H1 (cell line): ENCODE measurements at regions not wholly inside any gene's neighbourhood (a gene's known extent, or its start where the extent isn't known, plus 50 kb on each side); places are given as distances from the start of the nearest gene placed in this dataset.

Experiments used
- CTCF ChIA-PET: fragments of 300-600 bp; sonication (Branson Sonifier 250); formaldehyde crosslinking; loops from one replicate; lab custom pipeline; 2021; ENCODE audit not compliant: partially characterized antibody; lab: Charles Lee
- POLR2A ChIA-PET: fragments of 300-600 bp; sonication (Branson Sonifier 250); formaldehyde crosslinking; loops from one replicate; lab custom pipeline; 2021; ENCODE audit warnings: inconsistent platforms; ENCODE audit not compliant: partially characterized antibody; lab: Charles Lee
- DNase-seq, 2 experiments: peaks; one replicate each; pipeline versions ENCODE4 v3.0.0 to v3.0.0-alpha.2; 2010 to 2022; ENCODE audit warnings: low spot score in 2 of 2, low read depth in 1 of 2, mixed read lengths in 1 of 2
- FAIRE-seq: peaks from 2 replicates; lab custom pipeline; 2011; peaks lifted over from hg19 to GRCh38; lab: Jason Lieb, UNC
- H2AFZ ChIP-seq: 2 replicates; pipeline ENCODE4 v1.8.1; 2012; ENCODE audit warnings: low read length, inconsistent platforms
- H2AK5ac ChIP-seq: 2 replicates; pipeline ENCODE4 v1.6.1; 2013; ENCODE audit warnings: low read depth, low read length
- H2BK120ac ChIP-seq: replicated peaks from 2 replicates; pipeline ENCODE3; 2013; ENCODE audit warnings: low read depth, low read length, inconsistent platforms
- H2BK12ac ChIP-seq: 2 replicates; pipeline ENCODE4 v1.6.1; 2013; ENCODE audit warnings: low read depth, low read length
- H2BK15ac ChIP-seq: 2 replicates; pipeline ENCODE4 v1.6.1; 2013; ENCODE audit warnings: low read length
- H2BK20ac ChIP-seq: 2 replicates; pipeline ENCODE4 v1.6.1; 2013; ENCODE audit warnings: low read length
- H2BK5ac ChIP-seq: 2 replicates; pipeline ENCODE4 v1.6.1; 2013; ENCODE audit warnings: low read depth, low read length
- H3K14ac ChIP-seq: 2 replicates; pipeline ENCODE4 v1.6.1; 2013; ENCODE audit warnings: inconsistent platforms; ENCODE audit not compliant: insufficient read length
- H3K18ac ChIP-seq: 2 replicates; pipeline ENCODE4 v1.6.1; 2013; ENCODE audit warnings: low read length; ENCODE audit errors: extremely low read depth
- H3K23ac ChIP-seq: 2 replicates; pipeline ENCODE4 v1.6.1; 2013; ENCODE audit warnings: inconsistent platforms; ENCODE audit not compliant: insufficient read length
- H3K23me2 ChIP-seq: 2 replicates; pipeline ENCODE4 v1.6.1; 2013; ENCODE audit warnings: low read depth, low read length
- H3K27ac ChIP-seq: 2 replicates; pipeline ENCODE4 v1.6.1; 2011; ENCODE audit warnings: low read depth, low read length, inconsistent platforms
- H3K27me3 ChIP-seq, 4 experiments: replicated peaks in 1 of 4; 1 replicate in 1 of 4; 2 replicates in 3 of 4; pipeline versions ENCODE4 v1.6.1 to v1.8.1; 2011 to 2013; ENCODE audit warnings: low read length in 3 of 4, mild to moderate bottlenecking in 3 of 4, inconsistent platforms in 2 of 4, mixed read lengths in 2 of 4, moderate library complexity in 1 of 4; ENCODE audit not compliant: control insufficient read depth in 3 of 4, insufficient read depth in 3 of 4; ENCODE audit errors: extremely low read depth in 1 of 4
- H3K36me3 ChIP-seq, 4 experiments: 2 replicates each; pipeline versions ENCODE4 v1.6.1 to v1.8.1; 2011 to 2013; ENCODE audit warnings: mild to moderate bottlenecking in 4 of 4, low read length in 3 of 4, moderate library complexity in 2 of 4, control low read depth in 1 of 4, inconsistent platforms in 1 of 4; ENCODE audit not compliant: insufficient read depth in 4 of 4, control insufficient read depth in 2 of 4
- H3K4ac ChIP-seq: replicated peaks from 2 replicates; pipeline ENCODE3; 2013; ENCODE audit warnings: low read length, low read depth, mixed read lengths, inconsistent platforms; ENCODE audit not compliant: insufficient read length
- H3K4me1 ChIP-seq, 4 experiments: replicated peaks in 1 of 4; 1 replicate in 1 of 4; 2 replicates in 3 of 4; pipeline versions ENCODE4 v1.6.1 to v1.8.1; 2011 to 2013; ENCODE audit warnings: low read length in 3 of 4, inconsistent platforms in 2 of 4, mixed read lengths in 1 of 4; ENCODE audit not compliant: insufficient read depth in 4 of 4, control insufficient read depth in 3 of 4
- H3K4me2 ChIP-seq, 2 experiments: 2 replicates each; pipeline versions ENCODE4 v1.6.1 to v1.8.1; 2011 to 2013; ENCODE audit warnings: low read depth in 2 of 2, low read length in 2 of 2, control low read depth in 1 of 2, inconsistent platforms in 1 of 2, mild to moderate bottlenecking in 1 of 2; ENCODE audit not compliant: insufficient read depth in 1 of 2
- H3K4me3 ChIP-seq, 4 experiments: fragments of 200-600, 300-600 bp in 1 of 4; sonication (generic), shearing (Covaris generic), sonication (Bioruptor Twin) in 1 of 4; 2 replicates each; pipeline versions ENCODE4 v1.5.1 to v1.8.1; 2011 to 2016; ENCODE audit warnings: low read length in 4 of 4, low read depth in 3 of 4, control low read depth in 2 of 4, inconsistent platforms in 2 of 4, mild to moderate bottlenecking in 2 of 4, mixed read lengths in 1 of 4, moderate library complexity in 1 of 4; ENCODE audit not compliant: insufficient read depth in 2 of 4; ENCODE audit errors: extremely low read depth in 1 of 4
- H3K56ac ChIP-seq: replicated peaks from 2 replicates; pipeline ENCODE3; 2013; ENCODE audit warnings: low read depth, mild to moderate bottlenecking, mixed read lengths, low read length, inconsistent platforms; ENCODE audit not compliant: insufficient read length
- H3K79me1 ChIP-seq: 2 replicates; pipeline ENCODE4 v1.6.1; 2013; ENCODE audit warnings: low read depth, low read length, control low read depth
- H3K79me2 ChIP-seq, 2 experiments: 2 replicates each; pipeline versions ENCODE4 v1.6.1 to v1.8.1; 2012 to 2013; ENCODE audit warnings: low read length in 2 of 2, mild to moderate bottlenecking in 2 of 2, inconsistent platforms in 1 of 2; ENCODE audit not compliant: insufficient read depth in 2 of 2, control insufficient read depth in 1 of 2
- H3K9ac ChIP-seq, 4 experiments: replicated peaks in 1 of 4; 1 replicate in 1 of 4; 2 replicates in 3 of 4; pipeline versions ENCODE4 v1.6.1 to v1.8.1; 2011 to 2013; ENCODE audit warnings: low read depth in 3 of 4, low read length in 3 of 4, control low read depth in 2 of 4, mild to moderate bottlenecking in 2 of 4, moderate library complexity in 2 of 4, inconsistent platforms in 1 of 4; ENCODE audit errors: extremely low read depth in 1 of 4
- H3K9me3 ChIP-seq, 2 experiments: 2 replicates each; pipeline versions ENCODE4 v1.6.1 to v1.8.1; 2012 to 2013; ENCODE audit warnings: mild to moderate bottlenecking in 2 of 2, moderate library complexity in 2 of 2, control low read depth in 1 of 2, inconsistent platforms in 1 of 2, low read depth in 1 of 2, low read length in 1 of 2, mixed read lengths in 1 of 2; ENCODE audit not compliant: insufficient read depth in 2 of 2
- H4K20me1 ChIP-seq, 2 experiments: replicated peaks in 1 of 2; 2 replicates each; pipeline versions ENCODE3 to v1.8.1; 2011 to 2013; ENCODE audit warnings: inconsistent platforms in 2 of 2, low read length in 2 of 2, mild to moderate bottlenecking in 1 of 2; ENCODE audit not compliant: insufficient read depth in 2 of 2, control insufficient read depth in 1 of 2
- H4K5ac ChIP-seq: 2 replicates; pipeline ENCODE4 v1.6.1; 2013; ENCODE audit warnings: low read length, low read depth, mixed read lengths, inconsistent platforms; ENCODE audit not compliant: insufficient read length
- H4K8ac ChIP-seq: 2 replicates; pipeline ENCODE4 v1.8.0; 2013; ENCODE audit warnings: mild to moderate bottlenecking, moderate library complexity, low read length, inconsistent platforms; ENCODE audit not compliant: insufficient read depth; ENCODE audit errors: extremely low read depth
- H4K91ac ChIP-seq: replicated peaks from 2 replicates; pipeline ENCODE3; 2013; ENCODE audit warnings: low read length, mixed read lengths, inconsistent platforms; ENCODE audit not compliant: insufficient read length
- SIX5 ChIP-seq: IDR thresholded peaks from 2 replicates; pipeline ENCODE4 v1.6.1; 2011; ENCODE audit warnings: mild to moderate bottlenecking, low read depth, low read length
- SP2 ChIP-seq: IDR thresholded peaks from 2 replicates; pipeline ENCODE4 v1.6.1; 2012; ENCODE audit warnings: mild to moderate bottlenecking, low read length, inconsistent platforms
- WGBS, 2 experiments: shearing (Covaris generic) in 1 of 2; methylation state at CpG; one replicate each; pipeline versions ENCODE4 v1.1.6 to v1.1.7; 2013 to 2015; ENCODE audit warnings: low lambda C conversion rate in 2 of 2, mixed read lengths in 2 of 2, inconsistent platforms in 1 of 2, low coverage in 1 of 2, missing lambda C conversion rate in 1 of 2; ENCODE audit not compliant: insufficient replicate concordance in 2 of 2, insufficient coverage in 1 of 2, insufficient read length in 1 of 2; ENCODE audit errors: extremely low coverage in 1 of 2, missing lambda C conversion rate in 1 of 2; 5-methylcytosine and 5-hydroxymethylcytosine counted together
- TF ChIP-seq, protein P1 (sequence below): IDR thresholded peaks from 2 replicates; pipeline ENCODE4 v1.6.1; 2012; ENCODE audit warnings: inconsistent platforms

- Histone ChIP-seq H3K9me3 (no peaks in the 10 kb centered on the region), H4K20me1 (peaks cover 0 to 3% of the 10 kb centered on the region in 2 experiments), H3K79me1 (no peaks in the 10 kb centered on the region), H3K36me3 (no peaks in the 10 kb centered on the region), H3K4me1 (no peaks in the 10 kb centered on the region; a peak in 1 of 7 replicates), H2BK120ac (no peak overlapping the region), H3K4me2 (no peak overlapping the region), H2BK20ac (no peak overlapping the region), H3K79me2 (no peaks in the 10 kb centered on the region), H4K91ac (no peak overlapping the region), H4K5ac (no peak overlapping the region), H3K18ac (no peak overlapping the region), H2BK5ac (no peak overlapping the region), H3K4me3 (no peak overlapping the region), H3K27me3 (no peaks in the 10 kb centered on the region; a peak in 2 of 7 replicates), H2AFZ (no peak overlapping the region), H3K23me2 (0 out of 2 replicates have a peak, but pooled peaks cover 1% of the 10 kb centered on the region), H2BK12ac (no peak overlapping the region), H2AK5ac (no peak overlapping the region), H4K8ac (no peak overlapping the region), H3K56ac (no peak overlapping the region), H3K27ac (no peak overlapping the region), H3K4ac (no peak overlapping the region), H3K9ac (no peak overlapping the region), H2BK15ac (0 out of 2 replicates have a peak overlapping the region, but pooled peaks have one; percentile 46), H3K14ac (no peak overlapping the region), H3K23ac (no peak overlapping the region)
- no peak for FAIRE-seq
- ChIA-PET POLR2A (no interaction called here), CTCF (interaction anchor here (1.4 kb wide), 1 partner anchor 301 kb away, joined by 5 read pairs; no protein-coding TSS in a partner anchor)
- no peak for DNase-seq
- whole genome bisulfite sequencing, 2 experiments, result 94% methylated on average over 5 of the region's 5 CpGs; no CpG with 5 or more reads in 1 of the 2 experiments
- TF ChIP-seq SIX5 (no peak), SP2 (no peak)
- TF ChIP-seq, protein P1, sequence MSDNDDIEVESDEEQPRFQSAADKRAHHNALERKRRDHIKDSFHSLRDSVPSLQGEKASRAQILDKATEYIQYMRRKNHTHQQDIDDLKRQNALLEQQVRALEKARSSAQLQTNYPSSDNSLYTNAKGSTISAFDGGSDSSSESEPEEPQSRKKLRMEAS, result no peak
Observed at GRCh38 chr11:119807402-119807801, 78.4 kb upstream of the NECTIN1 start.
